ENCODE measurements at regions not wholly inside any gene's neighbourhood (a gene's known extent, or its start where the extent isn't known, plus 50 kb on each side); places are given as distances from the start of the nearest gene placed in this dataset.

DNA sequence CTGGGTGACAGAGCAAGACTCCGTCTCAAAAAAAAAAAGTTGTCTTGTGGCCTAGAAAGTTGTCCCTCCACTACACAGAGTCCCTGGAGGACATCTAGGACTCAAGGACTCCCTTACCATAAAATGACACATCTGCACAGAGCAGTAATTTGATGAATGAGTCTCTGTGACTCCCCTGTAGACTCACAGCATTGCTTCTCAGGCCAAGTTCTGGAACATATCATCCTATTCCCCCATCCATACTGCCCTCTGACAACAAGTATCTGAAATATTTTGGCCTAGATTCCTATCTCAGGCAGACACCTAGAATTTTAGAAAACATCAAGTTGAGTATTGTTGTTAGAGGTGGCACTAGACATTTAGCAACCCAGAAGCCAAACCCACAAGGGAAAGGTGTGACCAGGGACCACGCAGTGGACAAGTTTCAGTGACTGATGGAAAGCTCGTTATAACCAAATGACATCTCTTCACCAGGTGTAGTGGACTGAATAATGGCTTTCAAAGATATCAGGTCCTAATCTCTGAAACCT lies 97.9 kb upstream of the ATP8B1 start:
- TF ChIP-seq, protein P1, sequence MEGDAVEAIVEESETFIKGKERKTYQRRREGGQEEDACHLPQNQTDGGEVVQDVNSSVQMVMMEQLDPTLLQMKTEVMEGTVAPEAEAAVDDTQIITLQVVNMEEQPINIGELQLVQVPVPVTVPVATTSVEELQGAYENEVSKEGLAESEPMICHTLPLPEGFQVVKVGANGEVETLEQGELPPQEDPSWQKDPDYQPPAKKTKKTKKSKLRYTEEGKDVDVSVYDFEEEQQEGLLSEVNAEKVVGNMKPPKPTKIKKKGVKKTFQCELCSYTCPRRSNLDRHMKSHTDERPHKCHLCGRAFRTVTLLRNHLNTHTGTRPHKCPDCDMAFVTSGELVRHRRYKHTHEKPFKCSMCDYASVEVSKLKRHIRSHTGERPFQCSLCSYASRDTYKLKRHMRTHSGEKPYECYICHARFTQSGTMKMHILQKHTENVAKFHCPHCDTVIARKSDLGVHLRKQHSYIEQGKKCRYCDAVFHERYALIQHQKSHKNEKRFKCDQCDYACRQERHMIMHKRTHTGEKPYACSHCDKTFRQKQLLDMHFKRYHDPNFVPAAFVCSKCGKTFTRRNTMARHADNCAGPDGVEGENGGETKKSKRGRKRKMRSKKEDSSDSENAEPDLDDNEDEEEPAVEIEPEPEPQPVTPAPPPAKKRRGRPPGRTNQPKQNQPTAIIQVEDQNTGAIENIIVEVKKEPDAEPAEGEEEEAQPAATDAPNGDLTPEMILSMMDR (IDR thresholded peaks at IDR 0.05; ENCODE audit: insufficient read depth, low read length, poor library complexity, severe bottlenecking), result no peak
- no peak for TF ChIP-seq EZH2phosphoT487 (conservative IDR thresholded peaks at IDR 0.05; ENCODE audit: low read length)
